Omental fat pad (tissue), 3 donors: ENCODE measurements at regions not wholly inside any gene's neighbourhood (a gene's known extent, or its start where the extent isn't known, plus 50 kb on each side); places are given as distances from the start of the nearest gene placed in this dataset.
"Not testable (repeated sequence)": the region's sequence is repeated elsewhere in the genome, so short reads cannot be mapped to it uniquely, and the experiment has no call there.

Experiments used
- ATAC-seq: fragments of 150-250 bp; one replicate; pipeline ENCODE4 v1.9.1; 2016; ENCODE audit warnings: mild to moderate bottlenecking, moderate library complexity; ENCODE audit not compliant: low FRiP score
- DNase-seq: peaks from one replicate; pipeline ENCODE4 v3.0.0-alpha.2; 2019; ENCODE audit warnings: low spot score
- TF ChIP-seq, protein P1 (sequence below), 3 donors: fragments of 450-650 bp; IDR thresholded peaks; one replicate each; pipeline ENCODE4 v1.5.1; 2016 to 2017; ENCODE audit warnings: antibody characterized with exemption in 3 of 3, mild to moderate bottlenecking in 3 of 3, moderate library complexity in 2 of 3

DNA sequence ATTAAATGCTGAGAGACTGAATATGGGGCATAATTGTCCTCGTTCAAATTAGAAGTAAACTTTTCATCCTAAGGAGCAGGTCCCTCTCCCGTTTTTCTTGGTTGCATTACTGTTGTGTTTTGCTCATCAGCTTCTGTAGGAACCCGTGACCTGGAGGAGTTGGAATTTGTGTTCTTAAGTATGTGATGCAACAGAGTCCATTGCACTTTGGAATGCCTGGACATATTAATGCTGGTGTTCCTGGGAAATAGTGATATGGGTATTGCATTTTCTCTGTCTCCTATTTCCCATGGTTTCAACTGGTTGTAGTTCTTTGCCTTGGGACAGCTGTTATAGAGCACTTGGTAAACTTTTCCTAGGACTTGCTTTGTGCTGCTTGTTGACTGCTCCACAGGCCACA is 417.8 kb upstream of the LCORL start:
- no peak for DNase-seq
- TF ChIP-seq, protein P1, sequence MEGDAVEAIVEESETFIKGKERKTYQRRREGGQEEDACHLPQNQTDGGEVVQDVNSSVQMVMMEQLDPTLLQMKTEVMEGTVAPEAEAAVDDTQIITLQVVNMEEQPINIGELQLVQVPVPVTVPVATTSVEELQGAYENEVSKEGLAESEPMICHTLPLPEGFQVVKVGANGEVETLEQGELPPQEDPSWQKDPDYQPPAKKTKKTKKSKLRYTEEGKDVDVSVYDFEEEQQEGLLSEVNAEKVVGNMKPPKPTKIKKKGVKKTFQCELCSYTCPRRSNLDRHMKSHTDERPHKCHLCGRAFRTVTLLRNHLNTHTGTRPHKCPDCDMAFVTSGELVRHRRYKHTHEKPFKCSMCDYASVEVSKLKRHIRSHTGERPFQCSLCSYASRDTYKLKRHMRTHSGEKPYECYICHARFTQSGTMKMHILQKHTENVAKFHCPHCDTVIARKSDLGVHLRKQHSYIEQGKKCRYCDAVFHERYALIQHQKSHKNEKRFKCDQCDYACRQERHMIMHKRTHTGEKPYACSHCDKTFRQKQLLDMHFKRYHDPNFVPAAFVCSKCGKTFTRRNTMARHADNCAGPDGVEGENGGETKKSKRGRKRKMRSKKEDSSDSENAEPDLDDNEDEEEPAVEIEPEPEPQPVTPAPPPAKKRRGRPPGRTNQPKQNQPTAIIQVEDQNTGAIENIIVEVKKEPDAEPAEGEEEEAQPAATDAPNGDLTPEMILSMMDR (IDR thresholded peaks at IDR 0.05), result no peak
- ATAC-seq, result no peak

DNA sequence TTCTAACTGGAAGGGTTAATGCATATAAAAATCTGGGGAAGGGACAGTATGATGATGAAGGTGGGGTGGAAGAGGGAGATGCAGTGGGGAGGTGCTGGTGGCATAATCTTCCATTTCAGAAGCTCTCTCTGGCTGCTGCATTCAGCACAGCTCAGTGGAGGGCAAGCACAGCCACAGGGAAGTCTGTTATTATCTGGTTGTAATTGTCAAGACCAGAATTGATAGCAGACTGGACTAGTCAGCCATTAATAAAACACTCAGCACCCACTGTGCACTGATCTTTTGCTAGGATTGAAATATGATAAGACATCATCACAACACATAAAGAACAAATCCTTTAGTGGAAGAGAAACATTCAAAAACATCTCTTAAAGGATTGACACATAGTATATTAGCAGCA is 414.2 kb upstream of the LCORL start:
- ATAC-seq (no peak), DNase-seq (no peak)
- TF ChIP-seq, protein P1 (IDR thresholded peaks at IDR 0.05), result no peak

DNA sequence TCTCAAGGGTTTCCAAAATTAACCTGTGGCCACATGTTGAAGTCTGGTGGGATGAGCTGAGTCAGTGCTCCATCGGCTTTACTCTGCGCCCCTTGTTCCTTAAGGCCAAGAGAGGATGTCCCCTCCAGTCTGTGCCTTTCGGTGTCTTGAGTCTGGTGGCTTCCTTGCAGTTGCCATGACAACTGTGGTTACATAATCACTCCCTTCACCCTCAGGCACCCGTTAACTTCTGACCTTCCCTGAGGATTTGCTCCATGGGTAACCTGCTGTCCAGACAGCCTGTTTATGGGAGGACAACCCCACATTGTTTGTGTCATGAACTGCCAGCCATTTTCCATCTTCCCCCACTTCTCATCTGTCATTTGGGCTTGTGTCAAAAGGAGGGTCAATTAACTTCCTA is 401.1 kb upstream of the LCORL start:
- no peak for ATAC-seq
- DNase-seq, result no peak
- TF ChIP-seq, protein P1 (IDR thresholded peaks at IDR 0.05), result no peak

DNA sequence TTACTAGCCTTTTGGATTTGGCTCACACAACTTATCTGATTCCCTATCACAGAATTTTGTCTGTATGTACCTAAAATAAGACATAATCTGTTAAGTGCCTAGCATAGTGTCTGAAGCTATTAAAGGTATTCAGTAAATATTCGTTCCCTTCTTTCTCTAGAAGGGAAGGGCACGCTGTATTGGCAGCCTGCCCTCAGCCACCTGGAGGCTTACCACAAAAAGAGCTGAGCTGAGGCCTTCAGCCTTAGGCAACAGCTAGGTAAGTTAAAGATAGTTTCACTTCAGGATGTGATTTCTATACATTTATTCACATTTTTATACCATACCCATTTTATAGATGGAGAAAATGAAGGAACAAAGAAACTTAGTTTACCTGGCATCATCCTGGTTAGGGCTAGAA is 400.0 kb upstream of the LCORL start:
- no peak for ATAC-seq
- TF ChIP-seq, protein P1 (IDR thresholded peaks at IDR 0.05), result no peak
- DNase-seq, result no peak

DNA sequence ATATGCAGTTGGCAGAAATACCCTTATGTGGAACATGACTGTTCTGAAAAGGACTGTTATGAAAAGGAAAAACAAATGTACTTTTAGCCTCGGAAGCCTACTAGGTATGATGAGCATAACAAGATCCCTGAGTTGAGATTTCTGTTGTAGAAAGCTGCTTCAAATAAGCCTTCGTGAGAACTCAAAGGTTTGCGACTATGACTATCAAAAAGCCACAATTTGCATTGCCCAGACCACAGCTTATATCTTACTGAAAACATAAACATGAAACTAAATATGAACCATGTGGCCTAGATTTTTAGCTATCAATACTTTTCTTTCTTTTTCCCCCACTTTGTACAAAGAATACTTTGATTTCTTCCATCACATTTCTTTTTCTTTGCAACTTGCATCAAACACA is 398.2 kb upstream of the LCORL start:
- TF ChIP-seq, protein P1 (IDR thresholded peaks at IDR 0.05), result no peak
- ATAC-seq, result no peak
- no peak for DNase-seq

DNA sequence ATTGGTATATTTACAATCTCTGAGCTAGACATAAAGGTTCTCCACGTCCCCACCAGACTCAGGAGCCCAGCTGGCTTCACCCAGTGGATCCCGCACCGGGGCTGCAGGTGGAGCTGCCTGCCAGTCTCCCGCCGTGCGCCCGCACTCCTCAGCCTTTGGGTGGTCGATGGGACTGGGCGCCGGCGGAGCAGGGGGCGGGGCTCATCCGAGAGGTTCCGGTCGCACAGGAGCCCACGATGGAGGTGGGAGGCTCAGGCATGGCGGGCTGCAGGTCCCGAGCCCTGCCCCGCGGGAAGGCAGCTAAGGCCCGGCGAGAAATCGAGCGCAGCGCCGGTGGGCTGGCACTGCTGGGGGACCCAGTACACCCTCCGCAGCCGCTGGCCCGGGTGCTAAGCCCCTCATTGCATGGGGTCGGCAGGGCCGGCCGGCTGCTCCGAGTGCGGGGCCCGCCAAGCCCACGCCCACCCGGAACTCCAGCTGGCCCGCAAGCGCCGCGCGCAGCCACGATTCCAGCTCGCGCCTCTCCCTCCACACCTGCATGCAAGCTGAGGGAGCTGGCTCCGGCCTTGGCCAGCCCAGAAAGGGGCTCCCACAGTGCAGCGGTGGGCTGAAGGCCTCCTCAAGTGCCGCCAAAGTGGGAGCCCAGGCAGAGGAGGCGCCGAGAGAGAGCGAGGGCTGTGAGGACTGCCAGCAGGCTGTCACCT is 396.8 kb upstream of the LCORL start:
- not testable (repeated sequence) for DNase-seq, ATAC-seq

DNA sequence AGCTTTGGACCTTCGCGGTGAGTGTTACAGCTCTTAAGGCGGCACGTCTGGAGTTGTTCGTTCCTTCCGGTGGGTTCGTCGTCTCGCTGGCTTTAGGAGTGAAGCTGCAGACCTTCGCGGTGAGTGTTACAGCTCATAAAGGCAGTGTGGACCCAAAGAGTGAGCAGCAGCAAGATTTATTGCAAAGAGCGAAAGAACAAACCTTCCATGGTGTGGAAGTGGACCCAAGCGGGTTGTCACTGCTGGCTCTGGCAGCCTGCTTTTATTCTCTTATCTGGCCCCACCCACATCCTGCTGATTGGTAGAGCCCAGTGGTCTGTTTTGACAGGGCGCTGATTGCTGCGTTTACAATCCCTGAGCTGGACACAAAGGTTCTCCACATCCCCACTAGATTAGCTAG is 396.1 kb upstream of the LCORL start:
- DNase-seq, ATAC-seq: not testable (repeated sequence)

DNA sequence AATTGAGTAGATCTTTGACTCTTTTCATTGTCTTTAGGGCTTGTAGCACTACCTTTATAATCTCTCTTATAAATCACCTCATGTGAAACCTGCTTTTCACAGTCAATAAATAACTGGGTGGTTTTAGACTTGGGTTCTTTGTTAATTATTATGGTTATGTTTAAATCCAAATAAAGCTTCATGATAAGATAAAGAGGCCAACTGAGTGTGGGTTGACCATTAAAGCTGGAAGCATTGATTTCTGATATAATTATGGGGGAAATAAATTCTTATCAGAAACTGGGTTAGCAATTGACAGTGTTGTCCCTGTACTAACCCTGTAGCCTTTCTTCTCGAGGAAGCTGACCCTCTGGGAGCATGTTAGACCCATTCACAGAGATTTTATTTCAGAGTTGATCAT is 384.7 kb upstream of the LCORL start:
- TF ChIP-seq, protein P1 (IDR thresholded peaks at IDR 0.05), result no peak
- ATAC-seq (no peak), DNase-seq (no peak)
